GM10266 (cell line): ENCODE measurements at regions not wholly inside any gene's neighbourhood (a gene's known extent, or its start where the extent isn't known, plus 50 kb on each side); places are given as distances from the start of the nearest gene placed in this dataset.
"Not testable (repeated sequence)": the region's sequence is repeated elsewhere in the genome, so short reads cannot be mapped to it uniquely, and the experiment has no call there.

Experiments used
- DNase-seq: peaks from one replicate; pipeline ENCODE4 v3.0.0; 2012; ENCODE audit errors: extremely low spot score
- TF ChIP-seq, protein P1 (sequence below): IDR thresholded peaks from 2 replicates; pipeline ENCODE4 v1.5.1; 2012; ENCODE audit warnings: mild to moderate bottlenecking, low read depth; ENCODE audit not compliant: control insufficient read depth, insufficient read depth; ENCODE audit errors: missing control alignments

DNA sequence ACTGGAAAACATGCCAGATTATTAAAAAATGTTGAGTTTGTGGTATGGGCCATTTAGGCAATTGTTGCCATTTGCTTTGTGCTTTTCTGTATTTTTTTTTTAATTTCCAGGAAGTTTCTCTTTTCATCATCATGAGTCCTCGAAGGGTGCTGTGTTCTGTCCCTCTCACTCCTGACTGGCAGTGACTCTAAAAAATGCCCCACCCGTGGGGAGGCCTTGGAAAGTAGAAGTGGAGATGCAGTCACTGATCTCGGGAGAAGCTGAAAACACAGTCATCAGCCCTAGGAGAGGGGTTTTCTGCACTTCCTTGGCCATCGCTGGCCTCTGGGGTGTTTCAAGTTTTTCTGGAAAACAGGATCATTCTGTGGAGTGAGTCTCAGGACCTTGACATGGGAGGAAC, 98.5 kb upstream of the GRK3 start:
- TF ChIP-seq, protein P1, sequence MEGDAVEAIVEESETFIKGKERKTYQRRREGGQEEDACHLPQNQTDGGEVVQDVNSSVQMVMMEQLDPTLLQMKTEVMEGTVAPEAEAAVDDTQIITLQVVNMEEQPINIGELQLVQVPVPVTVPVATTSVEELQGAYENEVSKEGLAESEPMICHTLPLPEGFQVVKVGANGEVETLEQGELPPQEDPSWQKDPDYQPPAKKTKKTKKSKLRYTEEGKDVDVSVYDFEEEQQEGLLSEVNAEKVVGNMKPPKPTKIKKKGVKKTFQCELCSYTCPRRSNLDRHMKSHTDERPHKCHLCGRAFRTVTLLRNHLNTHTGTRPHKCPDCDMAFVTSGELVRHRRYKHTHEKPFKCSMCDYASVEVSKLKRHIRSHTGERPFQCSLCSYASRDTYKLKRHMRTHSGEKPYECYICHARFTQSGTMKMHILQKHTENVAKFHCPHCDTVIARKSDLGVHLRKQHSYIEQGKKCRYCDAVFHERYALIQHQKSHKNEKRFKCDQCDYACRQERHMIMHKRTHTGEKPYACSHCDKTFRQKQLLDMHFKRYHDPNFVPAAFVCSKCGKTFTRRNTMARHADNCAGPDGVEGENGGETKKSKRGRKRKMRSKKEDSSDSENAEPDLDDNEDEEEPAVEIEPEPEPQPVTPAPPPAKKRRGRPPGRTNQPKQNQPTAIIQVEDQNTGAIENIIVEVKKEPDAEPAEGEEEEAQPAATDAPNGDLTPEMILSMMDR: no peak
- no peak for DNase-seq

DNA sequence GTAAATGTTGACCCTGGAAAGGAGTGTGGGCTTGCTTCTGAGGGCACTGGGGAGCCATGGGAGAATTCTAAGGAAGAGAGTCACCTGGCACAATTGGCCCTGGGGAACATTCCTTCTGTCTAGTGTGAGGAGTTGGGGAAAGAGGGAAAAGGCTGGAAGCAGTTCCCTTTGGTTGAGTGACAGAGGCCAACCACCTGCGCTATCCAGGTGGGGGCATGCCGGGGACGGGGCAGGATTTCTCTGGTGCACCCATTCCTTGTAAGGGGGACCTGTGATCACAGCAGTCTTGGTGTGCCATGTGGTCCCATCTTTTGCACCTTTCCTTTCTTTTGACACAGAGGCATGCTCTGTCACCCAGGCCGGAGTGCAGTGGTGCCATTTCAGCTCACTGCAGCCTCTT, 92.1 kb upstream of the GRK3 start:
- no peak for DNase-seq
- TF ChIP-seq, protein P1: no peak

DNA sequence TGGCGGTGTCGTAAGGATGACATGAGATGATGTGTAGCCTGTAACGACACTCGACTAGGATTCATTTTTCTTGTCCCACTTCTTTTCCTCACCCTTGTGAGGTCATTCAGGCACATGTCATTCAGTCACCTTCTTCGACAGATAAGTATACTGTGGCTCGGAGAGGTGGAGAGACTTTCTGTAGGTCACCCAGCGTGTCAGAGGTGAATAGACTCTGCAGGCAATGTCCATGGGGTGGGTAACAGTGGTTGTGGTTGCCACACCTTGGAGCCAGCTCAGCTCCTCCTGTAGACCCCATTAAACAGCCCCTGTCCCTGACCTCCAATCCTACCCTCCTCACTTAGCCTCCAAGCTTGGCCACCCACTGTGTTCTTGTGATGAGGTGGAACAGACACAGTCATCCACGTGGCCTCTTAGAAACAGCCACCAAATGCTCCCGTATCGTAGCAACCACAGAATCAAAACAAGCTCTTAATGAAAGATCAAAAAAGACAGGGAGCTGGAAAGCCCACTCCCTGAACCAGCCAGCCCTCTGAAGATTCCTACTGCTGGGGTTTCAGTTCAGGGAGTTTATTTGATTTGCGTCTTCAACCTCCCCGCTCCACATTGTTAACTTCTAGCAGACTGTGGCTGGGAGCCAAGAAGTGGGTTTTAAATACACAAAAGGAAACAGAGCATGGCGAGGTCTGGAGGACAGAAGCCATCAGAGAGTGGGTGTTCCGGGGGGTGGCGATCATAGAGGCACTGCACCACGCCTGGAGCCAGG, 89.0 kb upstream of the GRK3 start:
- DNase-seq: no peak

DNA sequence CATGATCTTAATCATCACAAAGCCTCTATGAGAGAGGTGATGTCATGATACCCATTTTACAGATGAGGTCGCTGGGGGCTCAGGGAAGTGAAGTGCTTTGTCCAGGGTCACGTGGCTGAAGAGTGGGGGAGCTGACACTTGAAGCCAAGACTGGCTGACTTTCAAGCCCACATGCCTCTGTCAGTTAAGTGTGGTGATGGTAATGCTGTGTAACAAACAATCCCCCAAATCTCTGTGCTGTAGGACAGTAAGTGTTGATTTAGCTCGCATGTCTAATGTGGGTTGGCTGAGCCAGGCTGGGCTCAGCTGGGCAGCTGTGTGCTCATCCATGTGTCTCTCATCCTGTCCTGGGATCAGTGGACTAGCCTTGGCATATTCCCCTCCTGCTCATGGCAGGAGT, 87.1 kb upstream of the GRK3 start:
- TF ChIP-seq, protein P1: no peak
- DNase-seq: no peak

More for the DNA sequence above, 89.0 kb upstream of the GRK3 start:
- TF ChIP-seq, protein P1: no peak

DNA sequence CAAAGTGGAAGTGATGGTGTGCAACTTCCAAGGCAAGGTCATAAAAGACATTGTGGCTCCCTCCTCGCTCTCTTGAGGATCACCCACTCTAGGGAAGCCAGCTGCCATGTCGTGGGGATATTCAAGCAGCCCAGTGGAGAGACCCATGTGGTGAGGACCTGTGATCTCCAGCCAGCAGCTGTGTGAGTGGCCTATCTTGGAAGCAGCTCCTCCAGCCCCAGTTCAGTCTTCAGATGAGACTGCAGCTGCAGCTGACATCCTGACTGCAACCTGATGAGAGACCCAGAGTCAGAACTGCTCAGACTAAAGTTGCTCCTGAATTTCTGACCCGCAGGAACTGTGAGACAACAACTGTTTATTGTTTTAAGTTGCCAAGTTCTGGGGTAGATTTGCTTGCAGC, 86.4 kb upstream of the GRK3 start:
- TF ChIP-seq, protein P1: no peak

DNA sequence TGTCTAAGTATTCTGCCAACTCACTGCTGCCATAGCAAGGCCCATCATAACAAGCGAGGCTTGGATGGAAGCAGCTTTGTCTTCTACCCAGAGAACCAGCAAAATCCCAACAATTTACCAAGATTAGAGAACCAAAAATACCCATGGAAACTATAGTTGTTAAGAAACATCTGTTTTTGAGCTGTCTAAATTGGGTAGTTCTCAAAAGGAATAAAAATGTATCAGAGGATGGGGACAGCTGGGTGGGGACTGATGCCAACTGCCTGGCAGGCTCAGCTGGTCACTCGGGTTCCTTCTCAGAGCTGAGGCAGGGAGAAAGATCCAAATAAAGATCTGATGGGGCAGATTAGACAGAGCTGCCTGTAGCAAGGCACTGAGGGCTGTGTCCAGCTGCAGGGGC, 85.9 kb upstream of the GRK3 start:
- DNase-seq: no peak
- TF ChIP-seq, protein P1: no peak

More for the DNA sequence above, 86.4 kb upstream of the GRK3 start:
- no peak for DNase-seq

DNA sequence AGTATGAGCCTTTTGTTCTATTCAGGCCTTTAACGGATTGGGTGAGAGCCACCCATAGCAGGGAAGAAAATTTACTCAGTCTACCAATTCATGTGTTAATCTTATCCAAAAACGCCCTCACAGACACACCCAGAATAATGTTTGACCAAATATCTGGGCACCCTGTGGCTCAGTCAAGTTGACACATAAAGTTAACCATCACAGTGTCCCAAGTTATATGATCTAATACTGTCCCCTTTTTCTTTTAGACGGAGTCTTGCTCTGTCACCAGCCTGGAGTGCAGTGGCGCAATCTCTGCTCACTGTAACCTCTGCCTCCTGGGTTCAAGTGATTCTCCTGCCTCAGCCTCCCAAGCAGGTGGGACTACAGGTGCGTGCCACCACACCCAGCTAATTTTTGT, 83.6 kb upstream of the GRK3 start:
- DNase-seq: not testable (repeated sequence)
